IMR-90 (cell line): ENCODE measurements at regions not wholly inside any gene's neighbourhood (a gene's known extent, or its start where the extent isn't known, plus 50 kb on each side); places are given as distances from the start of the nearest gene placed in this dataset.

ENCODE experiments used
- ATAC-seq: fragments of 200-7000 bp; cut with Tn5 transposase; 2 replicates; pipeline ENCODE4 v1.9.1; 2020; ENCODE audit warnings: low read depth, mild to moderate bottlenecking, moderate library complexity
- BruUV-seq: library from RNA; stranded (reverse); fragments of 400-500 nt; replicated peaks from 2 replicates; lab custom pipeline; 2021; lab: Mats Ljungman, UMichigan
- CTCF ChIA-PET: fragments of 300-600 bp; formaldehyde crosslinking; extraction: SDS; loops from one replicate; lab custom pipeline; 2021; ENCODE audit warnings: antibody characterized with exemption; lab: Yijun Ruan, JAX
- POLR2A ChIA-PET: fragments of 300-600 bp; sonication (Branson Sonifier 250); formaldehyde crosslinking; loops from one replicate; lab custom pipeline; 2022; ENCODE audit warnings: antibody characterized with exemption; ENCODE audit not compliant: unreplicated experiment; lab: Charles Lee
- DNase-seq: peaks from one replicate; pipeline ENCODE4 v3.0.0; 2013
- H2AFZ ChIP-seq: replicated peaks from 2 replicates; pipeline ENCODE3; 2013; ENCODE audit warnings: low read length, mild to moderate bottlenecking; ENCODE audit not compliant: poor library complexity
- H2AK5ac ChIP-seq: 2 replicates; pipeline ENCODE4 v1.6.1; 2013; ENCODE audit warnings: low read depth, low read length, inconsistent platforms
- H2AK9ac ChIP-seq: replicated peaks from 2 replicates; pipeline ENCODE3; 2013; ENCODE audit warnings: mild to moderate bottlenecking, low read depth, low read length, moderate library complexity; ENCODE audit not compliant: poor library complexity
- H2BK120ac ChIP-seq: 2 replicates; pipeline ENCODE4 v1.6.1; 2013; ENCODE audit warnings: low read depth, low read length, inconsistent platforms
- H2BK15ac ChIP-seq: 3 replicates; pipeline ENCODE4 v1.6.1; 2013; ENCODE audit warnings: low read depth, low read length, inconsistent platforms
- H2BK20ac ChIP-seq: 2 replicates; pipeline ENCODE4 v1.6.1; 2013; ENCODE audit warnings: low read depth, mild to moderate bottlenecking, inconsistent platforms, low read length, moderate library complexity
- H2BK5ac ChIP-seq: 2 replicates; pipeline ENCODE4 v1.6.1; 2013; ENCODE audit warnings: mild to moderate bottlenecking, low read depth, low read length, inconsistent platforms; ENCODE audit not compliant: poor library complexity, severe bottlenecking
- H3K14ac ChIP-seq: replicated peaks from 2 replicates; pipeline ENCODE4 v1.6.1; 2013; ENCODE audit warnings: low read depth, low read length, inconsistent platforms
- H3K18ac ChIP-seq: 2 replicates; pipeline ENCODE4 v1.6.1; 2013; ENCODE audit warnings: low read depth, low read length, control low read depth
- H3K23ac ChIP-seq: 2 replicates; pipeline ENCODE4 v1.6.1; 2013; ENCODE audit warnings: low read depth, low read length, inconsistent platforms
- H3K27ac ChIP-seq: 2 replicates; pipeline ENCODE4 v1.5.1; 2013; ENCODE audit warnings: mild to moderate bottlenecking, control low read depth, low read length; ENCODE audit not compliant: insufficient read depth
- H3K27me3 ChIP-seq: 2 replicates; pipeline ENCODE4 v1.6.1; 2013; ENCODE audit warnings: low read length; ENCODE audit not compliant: control insufficient read depth, insufficient read depth
- H3K36me3 ChIP-seq: 2 replicates; pipeline ENCODE4 v1.6.1; 2013; ENCODE audit warnings: low read length, mixed read lengths; ENCODE audit not compliant: control insufficient read depth, insufficient read depth
- H3K4ac ChIP-seq: 2 replicates; pipeline ENCODE4 v1.6.1; 2013; ENCODE audit warnings: low read depth, low read length, inconsistent platforms
- H3K4me1 ChIP-seq: 2 replicates; pipeline ENCODE4 v1.6.1; 2013; ENCODE audit warnings: low read length, mixed read lengths; ENCODE audit not compliant: control insufficient read depth, insufficient read depth
- H3K4me2 ChIP-seq: 2 replicates; pipeline ENCODE4 v1.6.1; 2013; ENCODE audit warnings: low read depth, mild to moderate bottlenecking, control low read depth, low read length, moderate library complexity
- H3K4me3 ChIP-seq: 2 replicates; pipeline ENCODE4 v1.5.1; 2013; ENCODE audit warnings: low read depth, mild to moderate bottlenecking, control low read depth, low read length, moderate library complexity; ENCODE audit not compliant: insufficient read depth
- H3K56ac ChIP-seq: 2 replicates; pipeline ENCODE4 v1.6.1; 2013; ENCODE audit warnings: low read length, inconsistent platforms; ENCODE audit not compliant: insufficient read depth; ENCODE audit errors: extremely low read depth
- H3K79me1 ChIP-seq, 2 experiments: 2 replicates each; pipeline ENCODE4 v1.6.1; 2013; ENCODE audit warnings: low read length in 2 of 2, inconsistent platforms in 1 of 2, low read depth in 1 of 2
- H3K9ac ChIP-seq: 2 replicates; pipeline ENCODE4 v1.6.1; 2013; ENCODE audit warnings: low read depth, low read length, control low read depth
- H3K9me1 ChIP-seq: 2 replicates; pipeline ENCODE4 v1.6.1; 2013; ENCODE audit warnings: low read length, inconsistent platforms; ENCODE audit not compliant: insufficient read depth
- H3K9me3 ChIP-seq: 2 replicates; pipeline ENCODE4 v1.6.1; 2013; ENCODE audit warnings: low read length; ENCODE audit not compliant: control insufficient read depth, insufficient read depth
- H4K20me1 ChIP-seq: 2 replicates; pipeline ENCODE4 v1.6.1; 2013; ENCODE audit warnings: low read length, inconsistent platforms; ENCODE audit not compliant: insufficient read depth
- H4K5ac ChIP-seq: 2 replicates; pipeline ENCODE4 v1.6.1; 2013; ENCODE audit warnings: mild to moderate bottlenecking, low read depth, low read length, control low read depth
- H4K8ac ChIP-seq, 2 experiments: 2 replicates each; pipeline ENCODE4 v1.6.1; 2013; ENCODE audit warnings: low read depth in 2 of 2, low read length in 2 of 2, control low read depth in 1 of 2, inconsistent platforms in 1 of 2
- H4K91ac ChIP-seq: 2 replicates; pipeline ENCODE4 v1.6.1; 2013; ENCODE audit warnings: low read depth, low read length, inconsistent platforms; ENCODE audit not compliant: insufficient read depth
- CHD1 ChIP-seq: IDR thresholded peaks from 2 replicates; pipeline ENCODE4 v1.6.1; 2012; ENCODE audit warnings: low read depth, low read length, improper control_type of control experiment
- POLR2A ChIP-seq: IDR thresholded peaks from 2 replicates; pipeline ENCODE4 v1.6.1; 2012; ENCODE audit warnings: mild to moderate bottlenecking, low read depth, low read length
- WGBS, 2 experiments: methylation state at CpG; one replicate each; pipeline versions ENCODE4 v1.1.5 to v1.1.7; 2013; ENCODE audit warnings: missing lambda C conversion rate in 2 of 2; ENCODE audit not compliant: insufficient read length in 1 of 2; ENCODE audit errors: extremely low coverage in 2 of 2; 5-methylcytosine and 5-hydroxymethylcytosine counted together
- dilution Hi-C: fragments of 300-500 bp; cut with HindIII; formaldehyde crosslinking; loops from one replicate; pipeline ENCODE4 v1.14.3; 2018; ENCODE audit warnings: low sequenced_read_pairs; ENCODE audit not compliant: unreplicated experiment
- in situ Hi-C: fragments of 300-500 bp; cut with MboI; formaldehyde crosslinking; loops from 3 replicates; pipeline ENCODE4 v1.14.3; 2019; ENCODE audit warnings: low sequenced_read_pairs, inconsistent platforms, mixed read lengths
- intact Hi-C: fragments of 100-400 bp; cut with micrococcal nuclease; formaldehyde crosslinking; loops from 2 replicates; pipeline ENCODE4 v1.10.0; 2022

DNA sequence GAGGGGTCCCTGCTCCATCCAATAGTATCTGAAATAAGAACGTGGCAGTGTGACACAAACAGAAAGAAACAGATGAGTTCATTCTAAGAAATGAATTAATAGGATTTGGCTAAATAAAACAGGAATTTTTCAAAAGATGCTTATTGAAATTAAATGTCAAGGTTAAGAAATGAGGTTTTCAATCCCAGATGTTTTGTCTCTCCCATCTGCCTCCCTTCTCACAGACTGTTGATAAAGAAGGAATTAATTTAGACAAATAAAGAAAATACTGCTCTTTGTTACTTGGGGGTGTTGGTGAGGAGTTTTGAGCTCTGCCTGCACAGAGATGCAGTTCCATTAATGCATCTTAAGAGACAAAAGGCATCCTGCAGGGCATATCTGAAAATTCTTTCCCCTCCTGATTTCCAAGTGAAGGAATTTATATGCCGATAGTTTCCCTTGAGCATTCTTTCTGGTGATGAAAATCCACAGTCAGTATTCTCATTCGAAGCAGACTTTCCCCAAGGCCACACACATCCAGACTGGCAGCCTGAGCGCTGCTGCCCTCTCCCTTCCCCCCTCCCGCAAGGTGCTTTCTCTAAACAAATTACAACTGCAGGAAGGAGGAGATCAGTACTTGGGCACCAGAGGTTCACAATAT, 385.4 kb upstream of the RND3 start:
- DNase-seq (peak; percentile 35), ATAC-seq (peak; percentile 73)
- Histone ChIP-seq H2BK120ac (peak overlapping the region; percentile 69), H3K56ac (no peak overlapping the region), H3K9me3 (no peaks in the 10 kb centered on the region), H3K9ac (no peak overlapping the region), H4K20me1 (no peaks in the 10 kb centered on the region), H2AK9ac (no peak overlapping the region), H3K4me1 (peaks cover 12% of the 10 kb centered on the region), H3K36me3 (no peaks in the 10 kb centered on the region), H3K4me3 (no peak overlapping the region), H2AK5ac (no peak overlapping the region), H3K4ac (peak overlapping the region; percentile 48; the same call in 1 of the 2 replicates), H2BK15ac (no peak overlapping the region), H3K79me1 (no peaks in the 10 kb centered on the region), H2AFZ (peak overlapping the region; percentile 78), H2BK5ac (peak overlapping the region; percentile 35), H2BK20ac (peak overlapping the region; percentile 48; the same call in 1 of the 2 replicates), H4K8ac (peak overlapping the region in 1 of 2 experiments; percentile 51; a peak in 1 of 4 replicates), H3K27me3 (no peaks in the 10 kb centered on the region), H3K9me1 (no peaks in the 10 kb centered on the region), H3K4me2 (peak overlapping the region; percentile 1), H3K14ac (peak overlapping the region; percentile 12; the same call in 1 of the 2 replicates), H3K23ac (peak overlapping the region; percentile 55; the same call in 1 of the 2 replicates), H3K27ac (peak overlapping the region; percentile 18; the same call in 1 of the 2 replicates), H4K91ac (no peak overlapping the region), H3K18ac (no peak overlapping the region), H4K5ac (no peak overlapping the region; the same call in 1 of the 2 replicates)
- POLR2A ChIA-PET = interaction anchor here (0.5 kb wide), 1 partner anchor 277 kb away, joined by 9 read pairs; no protein-coding TSS in a partner anchor
- in situ Hi-C loops = no loop called here
- WGBS, 2 experiments = no CpG with 5 or more reads among the region's 5 CpGs
- no TSS peak for BruUV-seq
- CTCF ChIA-PET = interaction anchor here (0.6 kb wide), 1 partner anchor 205 kb away, joined by 3 read pairs; no protein-coding TSS in a partner anchor
- TF ChIP-seq POLR2A = no peak
- no peak for TF ChIP-seq CHD1
- intact Hi-C loops = loop anchor here (10.0 kb wide), 2 partner anchors 248 to 378 kb away; no protein-coding TSS in a partner anchor
- dilution Hi-C loops = no loop called here
